ENCODE measurements at regions not wholly inside any gene's neighbourhood (a gene's known extent, or its start where the extent isn't known, plus 50 kb on each side); places are given as distances from the start of the nearest gene placed in this dataset.

GRCh38 chr7:22662556-22663356, 64.2 kb upstream of the IL6 start:
- no peaks in the 10 kb centered on the region for H3K79me2 ChIP-seq (ENCODE audit: low read length)
- TF ChIP-seq, protein P1, sequence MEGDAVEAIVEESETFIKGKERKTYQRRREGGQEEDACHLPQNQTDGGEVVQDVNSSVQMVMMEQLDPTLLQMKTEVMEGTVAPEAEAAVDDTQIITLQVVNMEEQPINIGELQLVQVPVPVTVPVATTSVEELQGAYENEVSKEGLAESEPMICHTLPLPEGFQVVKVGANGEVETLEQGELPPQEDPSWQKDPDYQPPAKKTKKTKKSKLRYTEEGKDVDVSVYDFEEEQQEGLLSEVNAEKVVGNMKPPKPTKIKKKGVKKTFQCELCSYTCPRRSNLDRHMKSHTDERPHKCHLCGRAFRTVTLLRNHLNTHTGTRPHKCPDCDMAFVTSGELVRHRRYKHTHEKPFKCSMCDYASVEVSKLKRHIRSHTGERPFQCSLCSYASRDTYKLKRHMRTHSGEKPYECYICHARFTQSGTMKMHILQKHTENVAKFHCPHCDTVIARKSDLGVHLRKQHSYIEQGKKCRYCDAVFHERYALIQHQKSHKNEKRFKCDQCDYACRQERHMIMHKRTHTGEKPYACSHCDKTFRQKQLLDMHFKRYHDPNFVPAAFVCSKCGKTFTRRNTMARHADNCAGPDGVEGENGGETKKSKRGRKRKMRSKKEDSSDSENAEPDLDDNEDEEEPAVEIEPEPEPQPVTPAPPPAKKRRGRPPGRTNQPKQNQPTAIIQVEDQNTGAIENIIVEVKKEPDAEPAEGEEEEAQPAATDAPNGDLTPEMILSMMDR (IDR thresholded peaks at IDR 0.05; ENCODE audit: low read length), result no peak
- no peak for TF ChIP-seq EZH2phosphoT487 (IDR thresholded peaks at IDR 0.05; ENCODE audit: low read length)
- TF ChIP-seq EZH2 (optimal IDR thresholded peaks at IDR 0.05; ENCODE audit: low read depth, low read length), result no peak

DNA sequence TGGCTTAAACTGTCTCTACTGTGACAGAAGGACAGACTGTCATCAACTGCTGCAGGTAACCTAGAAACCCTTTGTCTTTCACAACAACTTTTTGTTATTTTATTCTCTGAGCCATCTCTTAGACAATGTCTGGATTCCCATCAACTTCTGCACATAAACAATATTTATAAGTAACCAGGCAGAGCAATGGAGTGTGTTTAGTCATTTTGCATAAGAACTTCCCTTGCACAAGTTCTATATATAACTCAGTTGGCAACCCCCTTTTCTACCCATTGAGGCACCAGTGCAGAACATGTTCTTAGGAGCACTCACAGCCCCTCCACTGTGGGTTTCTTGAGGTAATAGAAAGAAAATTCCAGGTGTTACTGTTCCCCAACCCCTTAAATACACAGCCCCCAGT, 65.0 kb upstream of the IL6 start:
- Histone ChIP-seq H3K9ac (ENCODE audit: low read length) (no peak overlapping the region), H3K9me2 (replicated peaks; ENCODE audit: insufficient read depth, low read length) (no peaks in the 10 kb centered on the region), H2AFZ (ENCODE audit: low read length) (no peak overlapping the region), H3K27ac (ENCODE audit: low read length) (no peak overlapping the region), H3K4me1 (ENCODE audit: low read length) (0 out of 2 replicates have a peak, but pooled peaks cover 7% of the 10 kb centered on the region), H3F3A (ENCODE audit: insufficient read depth, low read length) (no peaks in the 10 kb centered on the region), H3K27me3 (replicated peaks; ENCODE audit: insufficient read depth, low read length) (no peaks in the 10 kb centered on the region), H3K4me2 (ENCODE audit: low read depth, low read length) (no peak overlapping the region), H3K4me3 (ENCODE audit: low read length) (no peak overlapping the region), H3K79me2 (ENCODE audit: low read length) (no peaks in the 10 kb centered on the region), H3K9me3 (replicated peaks; ENCODE audit: insufficient read depth, low read length) (no peaks in the 10 kb centered on the region), H3K36me3 (replicated peaks; ENCODE audit: insufficient read depth, low read length) (no peaks in the 10 kb centered on the region), H4K20me1 (ENCODE audit: insufficient read depth, low read length) (no peaks in the 10 kb centered on the region)
- TF ChIP-seq EZH2 (optimal IDR thresholded peaks at IDR 0.05; ENCODE audit: low read depth, low read length) (no peak), EZH2phosphoT487 (IDR thresholded peaks at IDR 0.05; ENCODE audit: low read length) (no peak)
- TF ChIP-seq, protein P1 (IDR thresholded peaks at IDR 0.05; ENCODE audit: low read length), result no peak
- no peak for DNase-seq

More at GRCh38 chr7:22662556-22663356, 64.2 kb upstream of the IL6 start:
- Histone ChIP-seq H3K27me3 (replicated peaks; ENCODE audit: insufficient read depth, low read length) (no peaks in the 10 kb centered on the region), H3K4me3 (ENCODE audit: low read length) (no peak overlapping the region), H2AFZ (ENCODE audit: low read length) (no peak overlapping the region), H4K20me1 (ENCODE audit: insufficient read depth, low read length) (no peaks in the 10 kb centered on the region), H3K4me1 (ENCODE audit: low read length) (0 out of 2 replicates have a peak, but pooled peaks cover 7% of the 10 kb centered on the region), H3K27ac (ENCODE audit: low read length) (no peak overlapping the region), H3K9me3 (replicated peaks; ENCODE audit: insufficient read depth, low read length) (no peaks in the 10 kb centered on the region), H3K9ac (ENCODE audit: low read length) (no peak overlapping the region), H3K9me2 (replicated peaks; ENCODE audit: insufficient read depth, low read length) (no peaks in the 10 kb centered on the region), H3F3A (ENCODE audit: insufficient read depth, low read length) (no peaks in the 10 kb centered on the region), H3K36me3 (replicated peaks; ENCODE audit: insufficient read depth, low read length) (no peaks in the 10 kb centered on the region), H3K4me2 (ENCODE audit: low read depth, low read length) (no peak overlapping the region)
- DNase-seq, result no peak

DNA sequence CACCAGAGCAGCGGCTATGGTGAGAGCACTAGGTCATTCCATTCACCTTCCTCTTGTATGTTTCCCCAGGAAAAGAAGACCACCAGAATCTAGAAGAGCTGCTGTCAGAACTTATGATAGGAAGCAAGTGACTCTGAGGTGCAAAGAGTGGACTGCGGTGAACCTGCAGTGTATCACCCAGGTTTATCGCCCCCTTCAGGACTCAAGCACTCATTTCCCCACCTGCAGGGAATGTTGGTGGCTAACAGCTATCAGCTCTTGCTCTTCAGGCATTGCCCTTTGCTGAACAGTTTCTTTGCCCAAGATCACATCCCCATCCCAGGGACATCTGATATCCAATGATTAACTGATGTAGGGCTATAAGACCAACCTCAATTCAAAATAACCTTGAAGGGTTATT, 66.3 kb upstream of the IL6 start:
- no peaks in the 10 kb centered on the region for H3K36me3 ChIP-seq (replicated peaks; ENCODE audit: insufficient read depth, low read length)
- no peak overlapping the region for H3K27ac ChIP-seq (ENCODE audit: low read length)
- H3K4me3 ChIP-seq (ENCODE audit: low read length), result no peak overlapping the region
- H3K9me2 ChIP-seq (replicated peaks; ENCODE audit: insufficient read depth, low read length), result no peaks in the 10 kb centered on the region
- no peak overlapping the region for H2AFZ ChIP-seq (ENCODE audit: low read length)
- H3K4me1 ChIP-seq (ENCODE audit: low read length), result 0 out of 2 replicates have a peak, but pooled peaks cover 7% of the 10 kb centered on the region
- TF ChIP-seq EZH2 (optimal IDR thresholded peaks at IDR 0.05; ENCODE audit: low read depth, low read length), result no peak
- TF ChIP-seq, protein P1 (IDR thresholded peaks at IDR 0.05; ENCODE audit: low read length), result peak; percentile 10; the same call in 1 of the 2 replicates
- TF ChIP-seq EZH2phosphoT487 (IDR thresholded peaks at IDR 0.05; ENCODE audit: low read length), result no peak
- no peaks in the 10 kb centered on the region for H3K9me3 ChIP-seq (replicated peaks; ENCODE audit: insufficient read depth, low read length)
- H3K9ac ChIP-seq (ENCODE audit: low read length), result no peak overlapping the region
- no peaks in the 10 kb centered on the region for H4K20me1 ChIP-seq (ENCODE audit: insufficient read depth, low read length)
- no peak overlapping the region for H3K4me2 ChIP-seq (ENCODE audit: low read depth, low read length)
- no peaks in the 10 kb centered on the region for H3K27me3 ChIP-seq (replicated peaks; ENCODE audit: insufficient read depth, low read length)
- H3F3A ChIP-seq (ENCODE audit: insufficient read depth, low read length), result no peaks in the 10 kb centered on the region
- no peak for DNase-seq
- H3K79me2 ChIP-seq (ENCODE audit: low read length), result no peaks in the 10 kb centered on the region

Data from MM.1S (cell line).